H1 (cell line): ENCODE measurements at regions not wholly inside any gene's neighbourhood (a gene's known extent, or its start where the extent isn't known, plus 50 kb on each side); places are given as distances from the start of the nearest gene placed in this dataset.

Experiments used
- CTCF ChIA-PET: fragments of 300-600 bp; sonication (Branson Sonifier 250); formaldehyde crosslinking; loops from one replicate; lab custom pipeline; 2021; ENCODE audit not compliant: partially characterized antibody; lab: Charles Lee
- POLR2A ChIA-PET: fragments of 300-600 bp; sonication (Branson Sonifier 250); formaldehyde crosslinking; loops from one replicate; lab custom pipeline; 2021; ENCODE audit warnings: inconsistent platforms; ENCODE audit not compliant: partially characterized antibody; lab: Charles Lee
- DNase-seq, 2 experiments: peaks; one replicate each; pipeline versions ENCODE4 v3.0.0 to v3.0.0-alpha.2; 2010 to 2022; ENCODE audit warnings: low spot score in 2 of 2, low read depth in 1 of 2, mixed read lengths in 1 of 2
- FAIRE-seq: peaks from 2 replicates; lab custom pipeline; 2011; peaks lifted over from hg19 to GRCh38; lab: Jason Lieb, UNC
- H2AFZ ChIP-seq: 2 replicates; pipeline ENCODE4 v1.8.1; 2012; ENCODE audit warnings: low read length, inconsistent platforms
- H2AK5ac ChIP-seq: 2 replicates; pipeline ENCODE4 v1.6.1; 2013; ENCODE audit warnings: low read depth, low read length
- H2BK120ac ChIP-seq: replicated peaks from 2 replicates; pipeline ENCODE3; 2013; ENCODE audit warnings: low read depth, low read length, inconsistent platforms
- H2BK12ac ChIP-seq: 2 replicates; pipeline ENCODE4 v1.6.1; 2013; ENCODE audit warnings: low read depth, low read length
- H2BK15ac ChIP-seq: 2 replicates; pipeline ENCODE4 v1.6.1; 2013; ENCODE audit warnings: low read length
- H2BK20ac ChIP-seq: 2 replicates; pipeline ENCODE4 v1.6.1; 2013; ENCODE audit warnings: low read length
- H2BK5ac ChIP-seq: 2 replicates; pipeline ENCODE4 v1.6.1; 2013; ENCODE audit warnings: low read depth, low read length
- H3K14ac ChIP-seq: 2 replicates; pipeline ENCODE4 v1.6.1; 2013; ENCODE audit warnings: inconsistent platforms; ENCODE audit not compliant: insufficient read length
- H3K18ac ChIP-seq: 2 replicates; pipeline ENCODE4 v1.6.1; 2013; ENCODE audit warnings: low read length; ENCODE audit errors: extremely low read depth
- H3K23ac ChIP-seq: 2 replicates; pipeline ENCODE4 v1.6.1; 2013; ENCODE audit warnings: inconsistent platforms; ENCODE audit not compliant: insufficient read length
- H3K23me2 ChIP-seq: 2 replicates; pipeline ENCODE4 v1.6.1; 2013; ENCODE audit warnings: low read depth, low read length
- H3K27ac ChIP-seq: 2 replicates; pipeline ENCODE4 v1.6.1; 2011; ENCODE audit warnings: low read depth, low read length, inconsistent platforms
- H3K27me3 ChIP-seq, 4 experiments: replicated peaks in 1 of 4; 1 replicate in 1 of 4; 2 replicates in 3 of 4; pipeline versions ENCODE4 v1.6.1 to v1.8.1; 2011 to 2013; ENCODE audit warnings: low read length in 3 of 4, mild to moderate bottlenecking in 3 of 4, inconsistent platforms in 2 of 4, mixed read lengths in 2 of 4, moderate library complexity in 1 of 4; ENCODE audit not compliant: control insufficient read depth in 3 of 4, insufficient read depth in 3 of 4; ENCODE audit errors: extremely low read depth in 1 of 4
- H3K36me3 ChIP-seq, 4 experiments: 2 replicates each; pipeline versions ENCODE4 v1.6.1 to v1.8.1; 2011 to 2013; ENCODE audit warnings: mild to moderate bottlenecking in 4 of 4, low read length in 3 of 4, moderate library complexity in 2 of 4, control low read depth in 1 of 4, inconsistent platforms in 1 of 4; ENCODE audit not compliant: insufficient read depth in 4 of 4, control insufficient read depth in 2 of 4
- H3K4ac ChIP-seq: replicated peaks from 2 replicates; pipeline ENCODE3; 2013; ENCODE audit warnings: low read length, low read depth, mixed read lengths, inconsistent platforms; ENCODE audit not compliant: insufficient read length
- H3K4me1 ChIP-seq, 4 experiments: replicated peaks in 1 of 4; 1 replicate in 1 of 4; 2 replicates in 3 of 4; pipeline versions ENCODE4 v1.6.1 to v1.8.1; 2011 to 2013; ENCODE audit warnings: low read length in 3 of 4, inconsistent platforms in 2 of 4, mixed read lengths in 1 of 4; ENCODE audit not compliant: insufficient read depth in 4 of 4, control insufficient read depth in 3 of 4
- H3K4me2 ChIP-seq, 2 experiments: 2 replicates each; pipeline versions ENCODE4 v1.6.1 to v1.8.1; 2011 to 2013; ENCODE audit warnings: low read depth in 2 of 2, low read length in 2 of 2, control low read depth in 1 of 2, inconsistent platforms in 1 of 2, mild to moderate bottlenecking in 1 of 2; ENCODE audit not compliant: insufficient read depth in 1 of 2
- H3K4me3 ChIP-seq, 4 experiments: fragments of 200-600, 300-600 bp in 1 of 4; sonication (generic), shearing (Covaris generic), sonication (Bioruptor Twin) in 1 of 4; 2 replicates each; pipeline versions ENCODE4 v1.5.1 to v1.8.1; 2011 to 2016; ENCODE audit warnings: low read length in 4 of 4, low read depth in 3 of 4, control low read depth in 2 of 4, inconsistent platforms in 2 of 4, mild to moderate bottlenecking in 2 of 4, mixed read lengths in 1 of 4, moderate library complexity in 1 of 4; ENCODE audit not compliant: insufficient read depth in 2 of 4; ENCODE audit errors: extremely low read depth in 1 of 4
- H3K56ac ChIP-seq: replicated peaks from 2 replicates; pipeline ENCODE3; 2013; ENCODE audit warnings: low read depth, mild to moderate bottlenecking, mixed read lengths, low read length, inconsistent platforms; ENCODE audit not compliant: insufficient read length
- H3K79me1 ChIP-seq: 2 replicates; pipeline ENCODE4 v1.6.1; 2013; ENCODE audit warnings: low read depth, low read length, control low read depth
- H3K79me2 ChIP-seq, 2 experiments: 2 replicates each; pipeline versions ENCODE4 v1.6.1 to v1.8.1; 2012 to 2013; ENCODE audit warnings: low read length in 2 of 2, mild to moderate bottlenecking in 2 of 2, inconsistent platforms in 1 of 2; ENCODE audit not compliant: insufficient read depth in 2 of 2, control insufficient read depth in 1 of 2
- H3K9ac ChIP-seq, 4 experiments: replicated peaks in 1 of 4; 1 replicate in 1 of 4; 2 replicates in 3 of 4; pipeline versions ENCODE4 v1.6.1 to v1.8.1; 2011 to 2013; ENCODE audit warnings: low read depth in 3 of 4, low read length in 3 of 4, control low read depth in 2 of 4, mild to moderate bottlenecking in 2 of 4, moderate library complexity in 2 of 4, inconsistent platforms in 1 of 4; ENCODE audit errors: extremely low read depth in 1 of 4
- H3K9me3 ChIP-seq, 2 experiments: 2 replicates each; pipeline versions ENCODE4 v1.6.1 to v1.8.1; 2012 to 2013; ENCODE audit warnings: mild to moderate bottlenecking in 2 of 2, moderate library complexity in 2 of 2, control low read depth in 1 of 2, inconsistent platforms in 1 of 2, low read depth in 1 of 2, low read length in 1 of 2, mixed read lengths in 1 of 2; ENCODE audit not compliant: insufficient read depth in 2 of 2
- H4K20me1 ChIP-seq, 2 experiments: replicated peaks in 1 of 2; 2 replicates each; pipeline versions ENCODE3 to v1.8.1; 2011 to 2013; ENCODE audit warnings: inconsistent platforms in 2 of 2, low read length in 2 of 2, mild to moderate bottlenecking in 1 of 2; ENCODE audit not compliant: insufficient read depth in 2 of 2, control insufficient read depth in 1 of 2
- H4K5ac ChIP-seq: 2 replicates; pipeline ENCODE4 v1.6.1; 2013; ENCODE audit warnings: low read length, low read depth, mixed read lengths, inconsistent platforms; ENCODE audit not compliant: insufficient read length
- H4K8ac ChIP-seq: 2 replicates; pipeline ENCODE4 v1.8.0; 2013; ENCODE audit warnings: mild to moderate bottlenecking, moderate library complexity, low read length, inconsistent platforms; ENCODE audit not compliant: insufficient read depth; ENCODE audit errors: extremely low read depth
- H4K91ac ChIP-seq: replicated peaks from 2 replicates; pipeline ENCODE3; 2013; ENCODE audit warnings: low read length, mixed read lengths, inconsistent platforms; ENCODE audit not compliant: insufficient read length
- FOSL1 ChIP-seq: IDR thresholded peaks from 2 replicates; pipeline ENCODE4 v1.6.1; 2011; ENCODE audit warnings: mild to moderate bottlenecking, low read depth, low read length, moderate library complexity; ENCODE audit not compliant: insufficient read depth
- WGBS, 2 experiments: shearing (Covaris generic) in 1 of 2; methylation state at CpG; one replicate each; pipeline versions ENCODE4 v1.1.6 to v1.1.7; 2013 to 2015; ENCODE audit warnings: low lambda C conversion rate in 2 of 2, mixed read lengths in 2 of 2, inconsistent platforms in 1 of 2, low coverage in 1 of 2, missing lambda C conversion rate in 1 of 2; ENCODE audit not compliant: insufficient replicate concordance in 2 of 2, insufficient coverage in 1 of 2, insufficient read length in 1 of 2; ENCODE audit errors: extremely low coverage in 1 of 2, missing lambda C conversion rate in 1 of 2; 5-methylcytosine and 5-hydroxymethylcytosine counted together

- Histone ChIP-seq H3K4ac (no peak overlapping the region), H3K9me3 (no peaks in the 10 kb centered on the region), H3K23ac (no peak overlapping the region), H2AK5ac (no peak overlapping the region), H4K91ac (no peak overlapping the region), H4K5ac (no peak overlapping the region), H3K23me2 (no peaks in the 10 kb centered on the region), H3K56ac (no peak overlapping the region), H2BK5ac (no peak overlapping the region), H3K18ac (no peak overlapping the region), H2AFZ (no peak overlapping the region), H4K8ac (no peak overlapping the region), H2BK12ac (no peak overlapping the region), H3K36me3 (no peaks in the 10 kb centered on the region), H4K20me1 (no peaks in the 10 kb centered on the region), H2BK120ac (no peak overlapping the region), H3K4me3 (no peak overlapping the region), H3K79me2 (no peaks in the 10 kb centered on the region), H2BK15ac (no peak overlapping the region), H3K27me3 (no peaks in the 10 kb centered on the region; a peak in 2 of 7 replicates), H3K4me2 (no peak overlapping the region), H2BK20ac (no peak overlapping the region), H3K9ac (no peak overlapping the region), H3K27ac (no peak overlapping the region), H3K4me1 (no peaks in the 10 kb centered on the region), H3K14ac (no peak overlapping the region), H3K79me1 (no peaks in the 10 kb centered on the region)
- CTCF ChIA-PET: interaction anchor here (1.9 to 2.2 kb wide), 2 partner anchors 12 to 182 kb away, joined by 4 to 6 read pairs; no protein-coding TSS in a partner anchor
- WGBS, 2 experiments: 81% methylated on average over 3 of the region's 3 CpGs; no CpG with 5 or more reads in 1 of the 2 experiments
- POLR2A ChIA-PET: no interaction called here
- DNase-seq: no peak
- no peak for FAIRE-seq
- no peak for TF ChIP-seq FOSL1
Measured at GRCh38 chr12:58358369-58358768, 417.0 kb downstream of the ATP23 start.
